Hepatic stellate cell (primary cell): ENCODE measurements at regions not wholly inside any gene's neighbourhood (a gene's known extent, or its start where the extent isn't known, plus 50 kb on each side); places are given as distances from the start of the nearest gene placed in this dataset.

Experiments used
- DNase-seq: peaks from one replicate; pipeline ENCODE4 v3.0.0; 2011; ENCODE audit warnings: low spot score

- DNase-seq = no peak
Measured at GRCh38 chr10:2858452-2858851, 208.9 kb upstream of the PFKP start.

- no peak for DNase-seq
Measured at GRCh38 chr10:2856598-2856997, 210.8 kb upstream of the PFKP start.

GRCh38 chr10:2852574-2853323 is 214.6 kb upstream of the PFKP start:
- DNase-seq = no peak

GRCh38 chr10:2851566-2851965 is 215.8 kb upstream of the PFKP start:
- DNase-seq = no peak

GRCh38 chr10:2850202-2850601 is 217.1 kb upstream of the PFKP start:
- DNase-seq = no peak

GRCh38 chr10:2844925-2845324 is 222.4 kb upstream of the PFKP start:
- no peak for DNase-seq

DNA sequence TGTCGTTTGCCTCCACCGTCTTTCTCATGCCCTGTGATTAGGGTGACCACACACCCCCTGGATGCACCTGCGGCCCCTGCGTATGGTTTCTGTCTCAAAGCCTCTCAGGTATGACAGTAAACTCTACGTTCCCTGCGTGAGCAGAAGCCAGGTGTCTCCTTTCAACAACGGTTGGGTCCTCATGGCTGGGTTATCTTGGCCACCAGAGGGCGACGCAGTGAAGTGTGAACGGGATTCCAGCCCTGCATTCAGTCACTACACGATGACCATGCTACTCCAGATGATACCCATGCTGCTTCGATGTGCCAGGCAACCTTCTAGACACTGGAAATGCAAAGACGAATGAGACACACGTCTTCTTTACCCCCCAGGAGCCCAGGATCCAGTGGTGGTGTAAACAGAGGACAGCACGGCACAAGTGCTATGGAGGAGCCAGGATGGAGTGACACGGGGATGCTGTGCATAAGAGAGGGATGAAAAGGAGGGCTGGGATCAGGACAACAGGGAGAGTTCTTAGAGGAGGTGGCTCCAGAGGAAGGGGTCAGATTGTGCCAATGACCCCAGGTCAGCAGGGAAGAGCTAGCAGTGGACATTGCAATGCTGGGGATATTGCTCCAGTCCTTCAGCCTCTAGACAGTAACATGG is 228.1 kb upstream of the PFKP start:
- DNase-seq = peak; percentile 50

DNA sequence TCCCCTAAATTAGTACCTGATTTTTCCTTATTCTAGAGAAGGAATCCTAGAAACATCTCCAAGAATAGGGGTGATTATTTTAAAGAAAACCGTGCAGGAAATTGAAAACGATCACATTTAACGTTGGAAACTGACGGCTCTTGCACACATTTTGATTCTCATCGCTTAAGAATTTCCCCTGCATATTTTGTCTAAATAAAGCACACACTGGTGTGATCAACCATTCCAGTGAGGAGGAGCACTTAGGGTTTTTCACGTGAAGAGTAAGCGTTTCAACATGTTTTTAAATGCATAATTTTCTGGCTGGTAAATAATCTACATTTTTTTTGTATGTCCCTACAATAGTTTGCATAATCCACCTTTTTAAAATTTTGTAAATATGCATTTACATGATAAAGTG is 229.7 kb upstream of the PFKP start:
- peak; percentile 16 for DNase-seq

DNA sequence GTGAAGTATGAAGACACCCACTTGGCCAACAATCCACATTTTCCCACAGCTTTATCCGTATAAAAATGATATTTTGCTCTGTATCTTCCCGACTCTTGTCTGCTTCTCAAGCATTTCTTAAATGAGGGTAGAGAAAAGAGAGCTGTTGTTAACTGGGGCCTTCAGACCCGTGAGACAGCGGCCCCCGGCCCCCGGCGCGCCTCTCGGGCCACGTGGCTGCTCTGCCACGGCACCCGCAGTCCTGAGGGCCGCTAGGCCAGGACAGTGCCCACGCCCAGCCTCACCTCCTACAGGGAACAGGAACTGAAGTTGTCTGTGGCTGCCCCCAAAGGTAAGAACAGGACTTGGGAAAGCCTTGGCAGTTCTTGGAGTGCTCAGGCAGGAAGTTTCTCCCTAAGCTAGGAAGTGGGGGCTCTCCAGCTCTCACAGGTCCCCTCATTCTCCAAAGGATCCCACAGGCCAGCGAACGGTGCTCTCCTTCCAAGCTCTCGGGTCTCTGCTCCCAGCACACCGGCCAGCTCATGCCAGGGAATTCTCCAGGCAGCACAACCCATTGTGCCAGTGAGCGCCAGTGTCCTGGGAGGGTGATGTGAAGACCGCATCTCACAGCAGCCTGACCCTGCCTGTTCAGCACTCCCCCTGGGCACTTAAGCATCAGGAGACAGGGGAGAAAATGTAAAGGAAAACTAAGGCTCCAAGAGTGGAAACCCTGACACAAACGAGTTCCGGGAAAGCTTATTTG is 230.3 kb upstream of the PFKP start:
- DNase-seq = no peak

GRCh38 chr10:2834214-2834613 is 233.1 kb upstream of the PFKP start:
- no peak for DNase-seq

DNA sequence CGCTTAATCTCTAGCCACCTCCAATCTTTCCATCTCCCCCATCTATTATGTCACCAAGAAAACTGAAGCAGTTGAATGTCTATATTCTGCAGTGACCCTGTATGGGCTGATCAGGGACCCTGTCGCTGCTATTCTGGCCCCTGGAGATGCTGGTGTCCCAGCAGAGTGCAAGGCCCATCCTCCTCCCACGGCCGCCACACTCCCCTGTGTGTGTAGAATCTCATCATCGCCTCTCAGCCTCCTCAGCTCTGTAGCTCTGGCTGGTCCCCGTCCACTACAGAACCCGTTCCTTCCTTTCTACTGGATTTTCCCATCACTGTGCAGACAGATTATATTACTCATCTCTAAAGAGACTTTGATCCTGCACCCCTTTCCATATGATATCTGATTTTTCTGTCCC is 235.8 kb upstream of the PFKP start:
- no peak for DNase-seq

GRCh38 chr10:2828741-2829140 is 238.6 kb upstream of the PFKP start:
- DNase-seq = no peak

DNA sequence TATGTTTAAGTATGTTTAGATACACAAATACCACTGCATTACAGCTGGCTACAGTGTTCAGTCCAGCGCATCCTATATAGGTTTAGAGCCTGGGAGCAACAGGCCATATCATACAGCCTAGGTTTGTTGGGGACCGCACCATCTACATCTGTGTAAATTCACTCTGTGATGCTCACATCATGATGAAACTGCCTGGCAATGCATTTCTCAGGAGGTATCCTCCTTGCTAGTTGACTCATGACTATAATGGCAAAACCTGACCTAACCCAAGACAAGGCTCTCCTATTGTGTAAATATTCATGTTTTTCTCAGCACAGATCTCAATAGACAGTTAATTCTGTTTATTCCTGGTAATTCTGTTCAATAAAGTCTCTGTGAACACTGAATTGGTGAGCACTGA is 240.7 kb upstream of the PFKP start:
- DNase-seq = no peak

GRCh38 chr10:2825841-2826240 is 241.5 kb upstream of the PFKP start:
- no peak for DNase-seq

DNA sequence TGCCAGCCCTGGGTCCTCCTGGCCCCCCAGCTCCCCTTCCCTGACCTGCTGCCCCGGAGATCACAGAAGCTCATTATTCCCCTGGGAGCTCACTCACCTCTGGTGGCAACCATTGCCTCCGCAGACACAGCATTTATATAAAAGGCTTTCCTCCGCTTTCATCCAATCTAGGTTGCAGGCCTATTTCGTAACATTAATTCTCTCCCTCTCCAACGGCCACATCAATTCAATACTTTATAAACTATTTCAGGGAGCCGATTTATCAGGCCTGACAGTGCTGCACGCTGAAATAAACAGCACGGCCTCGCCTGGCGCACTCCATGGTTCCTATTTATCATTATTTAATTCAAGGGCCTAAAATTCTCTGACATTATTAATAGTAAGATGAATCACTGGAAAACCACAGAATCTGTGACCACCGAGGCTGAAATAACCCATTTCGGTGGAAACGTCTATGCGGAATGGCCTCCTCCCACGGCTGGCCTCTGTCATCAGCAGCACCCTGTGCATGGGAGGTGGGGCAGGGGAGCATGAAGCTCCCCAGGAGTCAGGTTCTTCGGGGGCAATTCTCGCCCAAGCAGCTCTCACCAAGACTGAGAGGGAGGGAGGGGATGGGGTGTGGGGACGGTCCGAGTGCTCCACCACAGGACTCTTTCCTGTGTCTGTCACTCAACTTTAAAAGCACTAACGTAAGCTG is 249.3 kb upstream of the PFKP start:
- no peak for DNase-seq

DNA sequence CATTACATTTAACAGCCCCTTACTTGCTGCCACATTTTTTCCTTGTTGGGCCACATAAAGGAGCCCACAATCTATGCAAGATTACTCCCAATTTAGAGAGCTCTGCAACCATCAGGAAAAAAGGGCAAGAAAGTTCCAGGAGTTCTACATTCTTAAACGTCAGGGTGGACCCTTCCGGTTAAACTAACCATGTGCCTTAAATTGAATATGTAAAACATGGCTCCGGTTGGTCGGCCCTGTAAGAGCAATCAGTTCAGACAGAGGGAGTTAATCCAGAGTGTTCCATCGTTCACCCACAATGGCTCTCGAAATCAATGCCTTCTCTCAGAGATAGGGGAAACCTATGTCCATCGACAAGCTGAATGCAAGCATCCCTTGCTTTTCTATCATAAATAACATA is 253.7 kb upstream of the PFKP start:
- no peak for DNase-seq

DNA sequence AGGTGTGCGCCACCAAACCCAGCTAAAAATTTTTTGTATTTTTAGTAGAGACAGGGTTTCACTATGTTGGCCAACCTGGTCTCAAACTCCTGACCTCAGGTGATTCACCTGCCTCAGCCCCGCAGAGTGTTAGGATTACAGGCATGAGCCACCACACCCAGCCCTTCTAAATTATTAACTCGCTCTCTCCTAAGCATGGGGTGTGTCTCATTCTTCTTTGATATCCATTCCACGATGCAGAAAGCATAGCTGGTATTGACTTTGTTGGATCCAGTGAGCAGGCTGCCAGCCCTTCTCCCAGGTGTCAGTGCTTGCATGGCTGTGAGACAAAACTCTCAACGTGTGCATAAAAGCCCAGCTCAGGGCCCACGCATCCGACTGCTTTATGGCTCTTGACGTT is 254.1 kb upstream of the PFKP start:
- no peak for DNase-seq

DNA sequence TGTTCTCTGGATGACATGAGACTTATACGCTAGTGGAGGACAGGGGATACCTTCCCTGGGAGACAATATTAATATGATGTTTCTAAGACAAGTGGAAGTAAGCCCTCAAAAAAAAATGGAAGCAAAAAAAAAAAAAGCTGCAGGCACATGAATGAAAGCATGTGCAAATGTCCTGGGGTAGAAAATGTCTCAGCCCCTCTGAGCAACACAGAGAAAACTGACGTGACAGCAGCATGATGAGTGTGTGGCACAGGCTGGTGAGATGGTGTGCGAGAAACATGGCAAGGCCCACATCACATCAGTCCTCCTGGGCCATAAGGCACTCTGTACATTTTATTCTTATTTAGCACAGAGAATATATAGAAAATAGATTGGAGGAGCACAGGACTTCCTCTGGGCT is 254.7 kb upstream of the PFKP start:
- DNase-seq = no peak

DNA sequence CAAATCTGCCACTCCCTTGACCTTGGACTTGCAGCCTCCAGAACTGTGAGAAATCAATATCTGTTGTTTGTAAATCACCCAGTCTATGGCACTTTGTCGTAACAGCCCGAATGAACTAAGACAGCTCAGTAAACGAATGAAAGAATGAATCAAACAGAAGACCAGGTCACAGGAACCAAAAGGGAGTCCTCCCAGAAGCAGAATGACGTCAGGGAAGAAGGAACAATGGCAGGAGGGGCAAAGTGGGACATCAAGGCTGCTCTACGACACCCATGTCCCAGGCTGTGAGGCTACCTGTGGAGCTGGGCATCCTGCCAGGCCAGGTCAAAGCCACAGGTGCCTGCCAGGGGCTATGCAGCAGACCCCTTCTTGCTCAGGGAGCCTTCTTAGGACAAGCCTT is 267.2 kb upstream of the PFKP start:
- DNase-seq = no peak

- DNase-seq = no peak
Measured at GRCh38 chr10:2798336-2799022, 268.9 kb upstream of the PFKP start.

DNA sequence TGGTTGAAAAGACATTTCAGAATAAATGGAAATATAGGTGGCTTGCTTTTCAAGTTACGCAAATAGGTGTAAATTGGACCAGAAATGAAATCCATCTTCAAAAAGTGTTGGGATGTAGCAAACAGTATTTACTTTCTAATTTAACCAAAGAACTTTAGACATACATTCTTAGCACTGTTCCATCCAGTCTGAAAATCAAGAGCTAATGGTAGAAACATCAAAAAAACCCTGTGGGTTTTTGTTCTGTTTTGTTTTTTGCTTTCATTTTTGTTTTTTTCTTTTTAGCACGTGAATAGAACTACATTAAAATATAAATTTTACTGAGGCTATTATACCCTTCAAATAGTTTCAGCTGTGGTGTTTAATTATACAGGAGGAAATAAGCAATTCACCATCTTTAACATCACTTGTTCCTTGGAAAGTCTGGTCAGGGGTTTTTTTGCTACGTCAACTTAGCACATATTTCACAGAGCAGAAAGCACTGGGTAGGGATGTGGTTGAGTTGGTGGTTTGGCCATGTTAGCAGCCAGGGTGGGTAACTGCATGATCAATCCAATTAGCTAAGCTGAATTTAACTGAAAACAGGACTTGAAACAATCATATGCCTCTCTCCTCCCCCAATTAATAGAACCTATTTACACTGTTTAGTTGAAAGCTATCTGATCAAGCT is 275.4 kb upstream of the PFKP start:
- DNase-seq = no peak
